Psoas muscle (tissue), 7 donors: ENCODE measurements at regions not wholly inside any gene's neighbourhood (a gene's known extent, or its start where the extent isn't known, plus 50 kb on each side); places are given as distances from the start of the nearest gene placed in this dataset.

Experiments
- ATAC-seq, 4 donors: fragments of 200-7000 bp; cut with Tn5 transposase; one replicate each; pipeline ENCODE4 v1.9.1; 2020; ENCODE audit warnings: moderate library complexity in 3 of 4, mild to moderate bottlenecking in 2 of 4
- DNase-seq, 2 donors: peaks; one replicate each; pipeline ENCODE4 v3.0.0-alpha.2; 2020
- H3K27ac ChIP-seq: fragments of 200-600 bp; one replicate; pipeline ENCODE4 v1.8.0; 2022
- H3K27me3 ChIP-seq, 3 donors: fragments of 200-600 bp in 1 of 3; one replicate each; pipeline versions ENCODE4 v1.6.1 to v1.8.0; 2013 to 2022; ENCODE audit warnings: low read length in 2 of 3, mild to moderate bottlenecking in 2 of 3, moderate library complexity in 1 of 3; ENCODE audit not compliant: insufficient read depth in 3 of 3
- H3K36me3 ChIP-seq, 2 donors: fragments of 200-600 bp in 1 of 2; one replicate each; pipeline versions ENCODE4 v1.6.1 to v1.8.0; 2013 to 2022; ENCODE audit warnings: low read depth in 1 of 2, mild to moderate bottlenecking in 1 of 2, moderate library complexity in 1 of 2; ENCODE audit not compliant: insufficient read depth in 1 of 2
- H3K4me1 ChIP-seq: fragments of 200-600 bp; one replicate; pipeline ENCODE4 v1.8.0; 2022
- H3K4me3 ChIP-seq: fragments of 200-600 bp; one replicate; pipeline ENCODE4 v1.8.0; 2022; ENCODE audit warnings: mild to moderate bottlenecking
- H3K9me3 ChIP-seq: fragments of 200-600 bp; one replicate; pipeline ENCODE4 v1.8.0; 2022
- WGBS, 3 donors: extraction: QIAGEN DNeasy Blood & Tissue Kit; methylation state at CpG; one replicate each; pipeline versions ENCODE4 v1.1.6 to v1.1.7; 2013; 5-methylcytosine and 5-hydroxymethylcytosine counted together
- intact Hi-C, 2 donors: fragments of 100-400 bp; cut with DNase I; formaldehyde crosslinking; loops; one replicate each; pipeline versions ENCODE4 v1.11.0 to v1.14.2; 2022
- TF ChIP-seq, protein P1 (sequence below): fragments of 200-600 bp; IDR thresholded peaks from one replicate; pipeline ENCODE4 v1.8.0; 2022; ENCODE audit warnings: antibody characterized with exemption
- donor health status: healthy with polysubstance abuse.
- donor health status: DM: no; HTN: no; CAD: no; lungs with moderate emphysema.
- donor health status: Bipolar disorder and iron deficiency.
- donor health status: healthy.
- donor health status: DM: yes; HTN: yes; CAD: no.
- donor health status: DM: no; HTN: no; CAD: no.
- donor health status: DM: yes; HTN: yes; CAD: no.

DNA sequence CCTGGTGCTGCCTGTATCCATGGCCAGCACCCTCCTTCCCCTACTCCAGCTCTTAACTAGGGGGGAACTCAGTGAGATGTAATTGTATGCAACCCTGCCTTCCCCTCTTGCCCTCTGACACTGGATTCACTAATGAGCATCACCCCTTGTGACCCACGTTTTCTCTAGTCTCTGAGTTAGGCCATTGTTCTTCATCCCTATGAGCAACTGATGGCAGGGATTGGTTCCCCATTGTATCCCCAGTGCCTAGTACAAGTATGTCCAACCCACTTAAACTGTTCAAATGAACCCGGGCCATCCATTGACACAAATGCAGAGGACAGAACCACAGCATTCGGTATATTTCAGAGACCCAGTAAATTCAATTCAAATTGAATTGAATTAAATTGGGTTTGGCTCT lies 77.6 kb upstream of the ASTN2 start:
- no peak overlapping the region for H3K27ac ChIP-seq
- no peaks in the 10 kb centered on the region for H3K9me3 ChIP-seq
- intact Hi-C loops: no loop called here
- no peak for DNase-seq
- H3K4me1 ChIP-seq: no peaks in the 10 kb centered on the region
- 74 to 83% (median 82%) methylated on average over 3 of the region's 3 CpGs for WGBS, 3 donors
- H3K36me3 ChIP-seq: no peaks in the 10 kb centered on the region
- ATAC-seq: no peak
- H3K4me3 ChIP-seq: no peak overlapping the region
- TF ChIP-seq, protein P1, sequence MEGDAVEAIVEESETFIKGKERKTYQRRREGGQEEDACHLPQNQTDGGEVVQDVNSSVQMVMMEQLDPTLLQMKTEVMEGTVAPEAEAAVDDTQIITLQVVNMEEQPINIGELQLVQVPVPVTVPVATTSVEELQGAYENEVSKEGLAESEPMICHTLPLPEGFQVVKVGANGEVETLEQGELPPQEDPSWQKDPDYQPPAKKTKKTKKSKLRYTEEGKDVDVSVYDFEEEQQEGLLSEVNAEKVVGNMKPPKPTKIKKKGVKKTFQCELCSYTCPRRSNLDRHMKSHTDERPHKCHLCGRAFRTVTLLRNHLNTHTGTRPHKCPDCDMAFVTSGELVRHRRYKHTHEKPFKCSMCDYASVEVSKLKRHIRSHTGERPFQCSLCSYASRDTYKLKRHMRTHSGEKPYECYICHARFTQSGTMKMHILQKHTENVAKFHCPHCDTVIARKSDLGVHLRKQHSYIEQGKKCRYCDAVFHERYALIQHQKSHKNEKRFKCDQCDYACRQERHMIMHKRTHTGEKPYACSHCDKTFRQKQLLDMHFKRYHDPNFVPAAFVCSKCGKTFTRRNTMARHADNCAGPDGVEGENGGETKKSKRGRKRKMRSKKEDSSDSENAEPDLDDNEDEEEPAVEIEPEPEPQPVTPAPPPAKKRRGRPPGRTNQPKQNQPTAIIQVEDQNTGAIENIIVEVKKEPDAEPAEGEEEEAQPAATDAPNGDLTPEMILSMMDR: no peak
- H3K27me3 ChIP-seq: no peaks in the 10 kb centered on the region

DNA sequence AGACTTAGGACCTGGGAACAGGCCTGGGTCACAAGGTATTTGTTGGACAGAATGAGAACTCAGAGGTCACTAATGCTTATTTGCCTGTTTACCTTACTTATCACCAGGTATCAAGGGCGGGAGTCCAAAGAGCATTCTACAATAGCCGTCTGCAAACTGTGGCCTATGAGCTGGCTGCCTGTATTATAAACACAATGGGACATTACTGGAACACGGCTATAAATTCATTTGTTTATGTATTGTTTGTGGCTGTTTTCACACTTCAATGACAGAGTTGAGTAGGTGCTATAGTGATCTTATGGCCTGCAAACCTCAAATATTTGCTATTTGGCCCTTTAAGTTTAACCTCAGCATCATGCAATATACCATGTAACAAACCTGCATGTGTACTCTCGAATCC lies 76.6 kb upstream of the ASTN2 start:
- Histone ChIP-seq H3K27ac (no peak overlapping the region), H3K36me3 (no peaks in the 10 kb centered on the region), H3K4me1 (no peaks in the 10 kb centered on the region), H3K4me3 (no peak overlapping the region), H3K9me3 (no peaks in the 10 kb centered on the region), H3K27me3 (no peaks in the 10 kb centered on the region)
- no peak for DNase-seq
- TF ChIP-seq, protein P1: no peak
- 81 to 89% (median 85%) methylated on average over 4 of the region's 4 CpGs for WGBS, 3 donors
- ATAC-seq: no peak
- intact Hi-C loops: no loop called here

- intact Hi-C loops: no loop called here
- H3K4me3 ChIP-seq: no peak overlapping the region
These were observed 75.3 kb upstream of the ASTN2 start for GRCh38 chr9:117490199-117490598.

GRCh38 chr9:117488659-117489058 lies 73.8 kb upstream of the ASTN2 start:
- no peak for ATAC-seq
- TF ChIP-seq, protein P1: no peak
- intact Hi-C loops: no loop called here
- DNase-seq: no peak
- Histone ChIP-seq H3K9me3 (no peaks in the 10 kb centered on the region), H3K4me3 (no peak overlapping the region), H3K27me3 (no peaks in the 10 kb centered on the region), H3K27ac (no peak overlapping the region), H3K4me1 (no peaks in the 10 kb centered on the region), H3K36me3 (no peaks in the 10 kb centered on the region)
- WGBS, 3 donors: 72 to 90% (median 88%) methylated on average over 4 of the region's 4 CpGs

More at GRCh38 chr9:117490199-117490598, 75.3 kb upstream of the ASTN2 start:
- H3K27ac ChIP-seq: no peak overlapping the region
- no peaks in the 10 kb centered on the region for H3K36me3 ChIP-seq
- TF ChIP-seq, protein P1: no peak
- ATAC-seq: no peak
- H3K27me3 ChIP-seq: no peaks in the 10 kb centered on the region
- no peak for DNase-seq
- no peaks in the 10 kb centered on the region for H3K9me3 ChIP-seq
- no peaks in the 10 kb centered on the region for H3K4me1 ChIP-seq

DNA sequence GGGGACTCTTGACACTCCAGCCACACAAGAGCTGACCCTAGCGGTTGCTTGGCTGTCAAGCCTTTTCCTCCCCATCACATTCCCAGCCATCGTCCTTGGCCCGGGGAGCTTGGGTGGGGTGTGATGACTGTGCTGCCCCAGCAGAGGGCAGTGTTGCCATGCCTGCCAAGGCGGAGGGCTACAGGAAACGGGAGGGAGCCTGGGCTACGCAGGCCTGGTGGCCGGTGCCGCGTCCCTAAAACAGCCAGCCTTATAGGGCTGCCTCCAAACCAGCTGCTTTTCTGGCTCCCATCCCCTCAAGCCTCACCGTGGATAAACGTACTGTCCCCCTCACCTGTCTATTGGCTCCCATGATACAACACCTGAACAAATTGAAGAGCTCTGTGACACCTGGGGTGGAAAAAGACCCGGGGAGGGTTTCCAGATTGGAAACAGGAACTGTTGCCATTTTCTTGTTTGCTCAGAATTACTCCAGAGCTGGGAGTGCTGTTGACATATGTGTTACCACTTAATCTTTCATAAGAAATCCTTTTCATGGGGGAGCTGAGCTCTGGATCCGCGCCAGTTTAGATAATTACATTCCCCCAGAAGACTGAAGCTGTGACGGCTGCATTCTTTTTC lies 72.8 kb upstream of the ASTN2 start:
- Histone ChIP-seq H3K27ac (no peak overlapping the region), H3K4me3 (no peak overlapping the region), H3K9me3 (no peaks in the 10 kb centered on the region), H3K27me3 (no peaks in the 10 kb centered on the region), H3K4me1 (no peaks in the 10 kb centered on the region), H3K36me3 (no peaks in the 10 kb centered on the region)
- peak; percentile 78 to 96 (median 94) for ATAC-seq
- intact Hi-C loops: no loop called here
- TF ChIP-seq, protein P1: peak; percentile 78
- WGBS, 3 donors: 3 to 7% (median 4%) methylated on average over 15 of the region's 15 CpGs
- peak; percentile 59 to 82 for DNase-seq
